Fibroblast of skin of back (primary cell): ENCODE measurements at regions not wholly inside any gene's neighbourhood (a gene's known extent, or its start where the extent isn't known, plus 50 kb on each side); places are given as distances from the start of the nearest gene placed in this dataset.
"Not testable (repeated sequence)": the region's sequence is repeated elsewhere in the genome, so short reads cannot be mapped to it uniquely, and the experiment has no call there.

Source experiments
- DNase-seq: peaks from one replicate; pipeline ENCODE4 v3.0.0-alpha.2; 2013

GRCh38 chr20:30593572-30593971, 663.9 kb upstream of the DEFB115 start:
- no peak for DNase-seq

GRCh38 chr20:30594112-30594511, 663.4 kb upstream of the DEFB115 start:
- DNase-seq, result no peak

- no peak for DNase-seq
These were observed 661.8 kb upstream of the DEFB115 start for GRCh38 chr20:30595698-30596097.

- DNase-seq, result not testable (repeated sequence)
These were observed 660.0 kb upstream of the DEFB115 start for GRCh38 chr20:30597429-30597828.

- no peak for DNase-seq
These were observed 658.8 kb upstream of the DEFB115 start for GRCh38 chr20:30598460-30599230.

- DNase-seq, result no peak
These were observed 657.5 kb upstream of the DEFB115 start for GRCh38 chr20:30599990-30600389.

GRCh38 chr20:30601974-30602373, 655.5 kb upstream of the DEFB115 start:
- DNase-seq, result no peak

- no peak for DNase-seq
These were observed 655.0 kb upstream of the DEFB115 start for GRCh38 chr20:30602424-30602823.

- DNase-seq, result no peak
These were observed 650.5 kb upstream of the DEFB115 start for GRCh38 chr20:30606990-30607389.

- no peak for DNase-seq
These were observed 647.3 kb upstream of the DEFB115 start for GRCh38 chr20:30610029-30610693.

GRCh38 chr20:30610751-30611150, 646.7 kb upstream of the DEFB115 start:
- DNase-seq, result no peak

- no peak for DNase-seq
These were observed 646.1 kb upstream of the DEFB115 start for GRCh38 chr20:30611239-30611984.

GRCh38 chr20:30612344-30612743, 645.1 kb upstream of the DEFB115 start:
- no peak for DNase-seq

- DNase-seq, result not testable (repeated sequence)
These were observed 636.1 kb upstream of the DEFB115 start for GRCh38 chr20:30621346-30621745.

GRCh38 chr20:30624310-30624709, 633.2 kb upstream of the DEFB115 start:
- not testable (repeated sequence) for DNase-seq

- not testable (repeated sequence) for DNase-seq
These were observed 628.1 kb upstream of the DEFB115 start for GRCh38 chr20:30629376-30629775.

- no peak for DNase-seq
These were observed 626.7 kb upstream of the DEFB115 start for GRCh38 chr20:30630761-30631160.

GRCh38 chr20:30631261-30631789, 626.1 kb upstream of the DEFB115 start:
- not testable (repeated sequence) for DNase-seq

- DNase-seq, result not testable (repeated sequence)
These were observed 624.7 kb upstream of the DEFB115 start for GRCh38 chr20:30632773-30633172.

- not testable (repeated sequence) for DNase-seq
These were observed 615.9 kb upstream of the DEFB115 start for GRCh38 chr20:30641522-30641921.

- DNase-seq, result not testable (repeated sequence)
These were observed 596.5 kb upstream of the DEFB115 start for GRCh38 chr20:30660982-30661381.

GRCh38 chr20:30668418-30668817, 589.0 kb upstream of the DEFB115 start:
- not testable (repeated sequence) for DNase-seq
